ENCODE measurements at regions not wholly inside any gene's neighbourhood (a gene's known extent, or its start where the extent isn't known, plus 50 kb on each side); places are given as distances from the start of the nearest gene placed in this dataset.
"Not testable (repeated sequence)": the region's sequence is repeated elsewhere in the genome, so short reads cannot be mapped to it uniquely, and the experiment has no call there.

DNA sequence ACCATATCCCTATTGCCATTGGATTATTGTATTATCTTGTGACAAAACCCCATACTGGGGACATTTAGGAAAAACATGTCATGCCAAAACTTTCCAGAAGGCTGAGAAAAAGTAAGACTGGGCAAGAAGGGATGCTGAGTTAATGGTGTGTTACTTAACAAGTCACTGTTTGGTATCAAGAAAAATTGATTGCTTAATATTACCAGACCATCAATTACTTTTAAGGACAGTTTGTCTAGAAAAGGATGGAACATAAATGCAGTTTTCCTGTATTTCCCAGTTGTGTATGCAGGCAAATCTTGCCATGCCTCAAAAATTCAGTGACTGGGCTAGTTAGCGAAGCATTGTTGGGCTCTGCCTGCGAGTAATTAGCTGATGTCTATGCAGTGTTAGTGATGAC is 705.6 kb upstream of the MIR17HG start:
- intact Hi-C loops (cut with DNase I), result no loop called here
- DNase-seq (no peak), ATAC-seq (no peak)
- Histone ChIP-seq H3K4me1 (no peaks in the 10 kb centered on the region), H3K27me3 (ENCODE audit: low read depth) (no peaks in the 10 kb centered on the region), H3K9me3 (no peaks in the 10 kb centered on the region), H3K4me3 (no peak overlapping the region), H3K27ac (no peak overlapping the region), H3K36me3 (no peaks in the 10 kb centered on the region)
- TF ChIP-seq, protein P1, sequence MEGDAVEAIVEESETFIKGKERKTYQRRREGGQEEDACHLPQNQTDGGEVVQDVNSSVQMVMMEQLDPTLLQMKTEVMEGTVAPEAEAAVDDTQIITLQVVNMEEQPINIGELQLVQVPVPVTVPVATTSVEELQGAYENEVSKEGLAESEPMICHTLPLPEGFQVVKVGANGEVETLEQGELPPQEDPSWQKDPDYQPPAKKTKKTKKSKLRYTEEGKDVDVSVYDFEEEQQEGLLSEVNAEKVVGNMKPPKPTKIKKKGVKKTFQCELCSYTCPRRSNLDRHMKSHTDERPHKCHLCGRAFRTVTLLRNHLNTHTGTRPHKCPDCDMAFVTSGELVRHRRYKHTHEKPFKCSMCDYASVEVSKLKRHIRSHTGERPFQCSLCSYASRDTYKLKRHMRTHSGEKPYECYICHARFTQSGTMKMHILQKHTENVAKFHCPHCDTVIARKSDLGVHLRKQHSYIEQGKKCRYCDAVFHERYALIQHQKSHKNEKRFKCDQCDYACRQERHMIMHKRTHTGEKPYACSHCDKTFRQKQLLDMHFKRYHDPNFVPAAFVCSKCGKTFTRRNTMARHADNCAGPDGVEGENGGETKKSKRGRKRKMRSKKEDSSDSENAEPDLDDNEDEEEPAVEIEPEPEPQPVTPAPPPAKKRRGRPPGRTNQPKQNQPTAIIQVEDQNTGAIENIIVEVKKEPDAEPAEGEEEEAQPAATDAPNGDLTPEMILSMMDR (IDR thresholded peaks at IDR 0.05), result no peak

GRCh38 chr13:90645582-90645981 is 701.9 kb upstream of the MIR17HG start:
- intact Hi-C loops (cut with DNase I), result no loop called here
- no peaks in the 10 kb centered on the region for H3K4me1 ChIP-seq
- H3K27ac ChIP-seq, result no peak overlapping the region
- no peaks in the 10 kb centered on the region for H3K27me3 ChIP-seq (ENCODE audit: low read depth)
- no peak overlapping the region for H3K4me3 ChIP-seq
- no peaks in the 10 kb centered on the region for H3K9me3 ChIP-seq
- TF ChIP-seq, protein P1 (IDR thresholded peaks at IDR 0.05), result no peak
- H3K36me3 ChIP-seq, result no peaks in the 10 kb centered on the region
- DNase-seq, result no peak
- no peak for ATAC-seq

DNA sequence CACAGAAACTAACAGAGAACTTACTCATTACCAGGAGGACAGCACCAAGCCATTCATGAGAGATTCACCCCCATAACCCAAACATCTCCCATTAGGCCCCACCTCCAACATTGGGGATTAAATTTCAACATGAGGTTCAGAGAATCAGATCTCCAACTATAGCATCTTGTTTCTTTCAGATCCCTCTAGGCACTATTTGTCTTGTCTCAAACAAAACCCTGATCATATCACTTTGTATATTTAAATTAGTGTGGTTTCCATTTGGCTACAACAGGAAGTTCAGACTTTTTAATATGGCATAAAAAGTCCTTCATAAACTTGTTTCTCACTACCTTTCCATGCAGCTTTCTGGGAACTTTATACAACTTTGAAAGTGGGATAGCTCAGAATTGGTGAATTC is 699.0 kb upstream of the MIR17HG start:
- intact Hi-C loops (cut with DNase I), result no loop called here
- Histone ChIP-seq H3K36me3 (no peaks in the 10 kb centered on the region), H3K4me3 (no peak overlapping the region), H3K27me3 (ENCODE audit: low read depth) (no peaks in the 10 kb centered on the region), H3K9me3 (peaks cover 7% of the 10 kb centered on the region), H3K4me1 (no peaks in the 10 kb centered on the region), H3K27ac (no peak overlapping the region)
- ATAC-seq (no peak), DNase-seq (no peak)
- TF ChIP-seq, protein P1 (IDR thresholded peaks at IDR 0.05), result no peak

DNA sequence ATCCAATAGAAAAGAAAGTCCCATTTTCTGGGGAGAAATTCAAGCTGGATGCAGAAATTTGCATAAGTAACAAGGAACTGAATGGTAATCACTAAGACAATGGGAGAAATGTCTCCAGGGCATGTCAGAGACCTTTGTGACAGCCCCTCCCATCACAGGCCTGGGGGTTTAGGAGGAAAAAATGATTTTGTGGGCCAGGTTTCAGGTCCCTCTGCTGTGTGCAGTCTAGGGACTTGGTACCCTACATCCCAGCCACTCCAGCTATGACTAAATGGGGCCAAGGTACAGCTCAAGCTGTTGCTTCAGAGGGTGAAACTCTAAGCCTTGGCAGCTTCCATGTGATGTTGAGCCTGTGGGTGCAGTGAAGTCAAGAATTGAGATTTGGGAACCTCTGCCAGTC is 695.5 kb upstream of the MIR17HG start:
- TF ChIP-seq, protein P1 (IDR thresholded peaks at IDR 0.05), result no peak
- H3K27ac ChIP-seq, result no peak overlapping the region
- intact Hi-C loops (cut with DNase I), result no loop called here
- H3K9me3 ChIP-seq, result peaks cover 7% of the 10 kb centered on the region
- ATAC-seq (no peak), DNase-seq (no peak)
- no peaks in the 10 kb centered on the region for H3K4me1 ChIP-seq
- H3K27me3 ChIP-seq (ENCODE audit: low read depth), result no peaks in the 10 kb centered on the region
- no peak overlapping the region for H3K4me3 ChIP-seq
- H3K36me3 ChIP-seq, result no peaks in the 10 kb centered on the region

- DNase-seq (no peak), ATAC-seq (no peak)
- intact Hi-C loops (cut with DNase I), result no loop called here
- Histone ChIP-seq H3K4me1 (no peaks in the 10 kb centered on the region), H3K27me3 (ENCODE audit: low read depth) (no peaks in the 10 kb centered on the region), H3K9me3 (peaks cover 7% of the 10 kb centered on the region), H3K36me3 (no peaks in the 10 kb centered on the region), H3K27ac (no peak overlapping the region), H3K4me3 (no peak overlapping the region)
- TF ChIP-seq, protein P1 (IDR thresholded peaks at IDR 0.05), result no peak
These were observed 692.5 kb upstream of the MIR17HG start for GRCh38 chr13:90654970-90655369.

DNA sequence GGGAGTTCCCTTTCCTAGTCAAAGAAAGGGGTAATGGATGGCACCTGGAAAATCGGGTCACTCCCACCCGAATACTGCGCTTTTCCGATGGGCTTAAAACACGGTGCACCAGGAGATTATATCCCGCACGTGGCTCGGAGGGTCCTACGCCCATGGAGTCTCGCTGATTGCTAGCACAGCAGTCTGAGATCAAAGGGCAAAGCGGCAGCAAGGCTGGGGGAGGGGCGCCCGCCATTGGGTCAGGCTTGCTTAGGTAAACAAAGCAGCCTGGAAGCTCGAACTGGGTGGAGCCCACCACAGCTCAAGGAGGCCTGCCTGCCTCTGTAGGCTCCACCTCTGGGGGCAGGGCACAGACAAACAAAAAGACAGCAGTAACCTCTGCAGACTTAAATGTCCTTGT is 683.3 kb upstream of the MIR17HG start:
- H3K4me1 ChIP-seq; H3K27ac ChIP-seq; H3K9me3 ChIP-seq; H3K27me3 ChIP-seq (ENCODE audit: low read depth); DNase-seq; H3K36me3 ChIP-seq; ATAC-seq; intact Hi-C loops (cut with DNase I); H3K4me3 ChIP-seq: not testable (repeated sequence)

All from lower lobe of right lung (tissue), 2 donors.